K562 (cell line): ENCODE measurements at regions not wholly inside any gene's neighbourhood (a gene's known extent, or its start where the extent isn't known, plus 50 kb on each side); places are given as distances from the start of the nearest gene placed in this dataset.

ENCODE experiments used
- ATAC-seq: fragments of 200-7000 bp; cut with Tn5 transposase; 3 replicates; pipeline ENCODE4 v1.9.1; 2020; ENCODE audit warnings: moderate library complexity
- BruUV-seq: library from RNA; stranded (reverse); fragments of 400-500 nt; replicated peaks from 2 replicates; lab custom pipeline; 2021; lab: Mats Ljungman, UMichigan
- CTCF ChIA-PET: fragments of 300-600 bp; formaldehyde crosslinking; extraction: SDS; loops from one replicate; lab custom pipeline; 2021; ENCODE audit warnings: low intra/inter-chr PET ratio; lab: Yijun Ruan, JAX
- POLR2A ChIA-PET: fragments of 300-600, 350-650 bp; sonication (Branson Sonifier 250); formaldehyde crosslinking; extraction: SDS; loops from one replicate; lab custom pipeline; 2021; ENCODE audit warnings: antibody characterized with exemption, inconsistent platforms; lab: Yijun Ruan, JAX
- DNase-seq, 4 experiments: peaks; one replicate each; pipeline versions ENCODE4 v3.0.0 to v3.0.0-alpha.2; 2011 to 2018; ENCODE audit warnings: low spot score in 3 of 4, mixed read lengths in 3 of 4; ENCODE audit errors: extremely low read depth in 1 of 4
- FAIRE-seq: peaks from 2 replicates; lab custom pipeline; 2011; peaks lifted over from hg19 to GRCh38; lab: Jason Lieb, UNC
- H2AFZ ChIP-seq: 2 replicates; pipeline ENCODE4 v1.6.0; 2011; ENCODE audit warnings: low read depth, low read length, control low read depth, inconsistent platforms
- H3K27ac ChIP-seq: fragments of 200-600 bp; 3 replicates; pipeline ENCODE4 v1.8.0; 2011; ENCODE audit warnings: low read depth, mild to moderate bottlenecking, control low read depth, inconsistent platforms, low read length, moderate library complexity, mixed read lengths; ENCODE audit errors: extremely low read depth
- H3K27me3 ChIP-seq, 2 experiments: fragments of 300-600 bp in 1 of 2; 2 replicates in 1 of 2; 3 replicates in 1 of 2; pipeline versions ENCODE4 v1.6.0 to v1.8.0; 2011; ENCODE audit warnings: inconsistent platforms in 2 of 2, low read length in 2 of 2, mild to moderate bottlenecking in 1 of 2, mixed read lengths in 1 of 2, moderate library complexity in 1 of 2; ENCODE audit not compliant: control insufficient read depth in 2 of 2, insufficient read depth in 2 of 2
- H3K36me3 ChIP-seq: fragments of 300-600 bp; 3 replicates; pipeline ENCODE4 v1.8.0; 2011; ENCODE audit warnings: mild to moderate bottlenecking, low read length, inconsistent platforms; ENCODE audit not compliant: control insufficient read depth, insufficient read depth
- H3K4me1 ChIP-seq, 2 experiments: fragments of 200-600 bp in 1 of 2; replicated peaks in 1 of 2; 2 replicates in 1 of 2; 3 replicates in 1 of 2; pipeline versions ENCODE4 v1.5.1 to v1.8.0; 2011; ENCODE audit warnings: inconsistent platforms in 2 of 2, low read length in 2 of 2, mild to moderate bottlenecking in 1 of 2, mixed read lengths in 1 of 2, moderate library complexity in 1 of 2; ENCODE audit not compliant: control insufficient read depth in 2 of 2, insufficient read depth in 2 of 2
- H3K4me2 ChIP-seq: 2 replicates; pipeline ENCODE4 v1.6.1; 2011; ENCODE audit warnings: low read length, control low read depth, inconsistent platforms, mixed read lengths; ENCODE audit not compliant: insufficient read depth
- H3K4me3 ChIP-seq: fragments of 200-600 bp; sonication (generic), shearing (Covaris generic); 2 replicates; pipeline ENCODE4 v1.5.1; 2016; ENCODE audit warnings: control low read depth, inconsistent platforms
- H3K79me2 ChIP-seq: fragments of 200-600 bp; 3 replicates; pipeline ENCODE4 v1.8.0; 2011; ENCODE audit warnings: low read length, inconsistent platforms; ENCODE audit not compliant: control insufficient read depth, insufficient read depth
- H3K9ac ChIP-seq, 2 experiments: 2 replicates each; pipeline versions ENCODE4 v1.6.0 to v1.6.1; 2011; ENCODE audit warnings: low read depth in 2 of 2, low read length in 2 of 2, control low read depth in 1 of 2, inconsistent platforms in 1 of 2, mild to moderate bottlenecking in 1 of 2, mixed read lengths in 1 of 2; ENCODE audit not compliant: insufficient read depth in 1 of 2
- H3K9me1 ChIP-seq: one replicate; pipeline ENCODE4 v1.6.0; 2011; ENCODE audit warnings: inconsistent platforms, mild to moderate bottlenecking, low read length, moderate library complexity; ENCODE audit not compliant: control insufficient read depth, insufficient read depth
- H3K9me3 ChIP-seq: replicated peaks from 2 replicates; pipeline ENCODE4 v1.5.1; 2011; ENCODE audit warnings: low read depth, low read length, inconsistent platforms; ENCODE audit not compliant: control insufficient read depth, insufficient read depth
- H4K20me1 ChIP-seq: replicated peaks from 2 replicates; pipeline ENCODE4 v1.6.1; 2011; ENCODE audit warnings: low read length, inconsistent platforms, mixed read lengths; ENCODE audit not compliant: control insufficient read depth, insufficient read depth
- HDAC2 ChIP-seq: fragments of 450-650 bp; IDR thresholded peaks from 2 replicates; pipeline ENCODE4 v1.6.1; 2016; ENCODE audit warnings: mild to moderate bottlenecking
- SMAD1 ChIP-seq: fragments of 150-350 bp; IDR thresholded peaks from 2 replicates; pipeline ENCODE4 v1.6.1; 2014; ENCODE audit warnings: low read length, low read depth; ENCODE audit not compliant: partially characterized antibody
- WGBS: fragments of 100-300 bp; shearing (Covaris generic); methylation state at CpG from one replicate; pipeline ENCODE4 v1.1.6; 2016; ENCODE audit warnings: low coverage, mixed read lengths; ENCODE audit not compliant: insufficient coverage; ENCODE audit errors: missing lambda C conversion rate; 5-methylcytosine and 5-hydroxymethylcytosine counted together
- in situ Hi-C: fragments of 300-500 bp; cut with MboI; formaldehyde crosslinking; loops from 4 replicates; pipeline ENCODE4 v1.15.0; 2018; ENCODE audit warnings: inconsistent platforms, mixed read lengths
- intact Hi-C: fragments of 100-400 bp; cut with micrococcal nuclease; formaldehyde crosslinking; loops from 2 replicates; pipeline ENCODE4 v1.14.2; 2022
- TF ChIP-seq, protein P1 (sequence below), 2 experiments: fragments of 450-650 bp in 1 of 2; sonication (generic) in 1 of 2; formaldehyde crosslinking in 1 of 2; IDR thresholded peaks; 2 replicates each; pipeline versions ENCODE4 v1.7.1 to v1.9.0; 2016 to 2022; ENCODE audit warnings: inconsistent platforms in 1 of 2, mild to moderate bottlenecking in 1 of 2, missing genetic modification reagents in 1 of 2

DNA sequence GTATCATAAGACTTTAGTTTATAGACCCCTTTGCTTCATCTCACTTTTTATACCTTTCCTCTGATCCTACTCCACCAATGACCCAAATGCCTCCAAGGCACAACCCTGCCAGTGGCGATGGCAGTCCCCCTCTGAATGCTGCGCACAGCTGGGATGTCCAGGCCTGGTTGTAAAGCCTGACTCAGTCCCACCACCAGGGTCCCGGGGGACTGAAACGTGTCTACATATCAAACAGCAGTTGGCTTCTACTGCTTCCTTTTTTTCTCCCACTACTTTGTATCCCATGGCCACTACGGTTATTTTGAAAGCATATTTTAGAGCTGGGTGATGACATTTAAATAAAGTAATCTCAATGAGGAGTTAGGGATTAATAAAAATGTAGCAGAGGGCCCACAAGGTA, 329.8 kb upstream of the PSMD7 start:
- DNase-seq (no peak), FAIRE-seq (no peak), ATAC-seq (no peak)
- no peaks in the 10 kb centered on the region for H3K36me3 ChIP-seq
- H3K9ac ChIP-seq = no peak overlapping the region
- TF ChIP-seq SMAD1 = no peak
- TF ChIP-seq HDAC2 = no peak
- no peaks in the 10 kb centered on the region; the same call in 1 of the 2 replicates for H4K20me1 ChIP-seq
- no peak overlapping the region for H3K4me2 ChIP-seq
- H3K9me1 ChIP-seq = no peaks in the 10 kb centered on the region
- no peaks in the 10 kb centered on the region for H3K27me3 ChIP-seq
- ChIA-PET CTCF (no interaction called here), POLR2A (no interaction called here)
- intact Hi-C loops = no loop called here
- H2AFZ ChIP-seq = no peak overlapping the region
- no peaks in the 10 kb centered on the region for H3K79me2 ChIP-seq
- no TSS peak for BruUV-seq
- H3K4me1 ChIP-seq = no peaks in the 10 kb centered on the region
- WGBS = 0% methylated on average over 5 of the region's 5 CpGs
- H3K9me3 ChIP-seq = no peaks in the 10 kb centered on the region
- in situ Hi-C loops = no loop called here
- no peak overlapping the region for H3K4me3 ChIP-seq
- no peak overlapping the region for H3K27ac ChIP-seq

DNA sequence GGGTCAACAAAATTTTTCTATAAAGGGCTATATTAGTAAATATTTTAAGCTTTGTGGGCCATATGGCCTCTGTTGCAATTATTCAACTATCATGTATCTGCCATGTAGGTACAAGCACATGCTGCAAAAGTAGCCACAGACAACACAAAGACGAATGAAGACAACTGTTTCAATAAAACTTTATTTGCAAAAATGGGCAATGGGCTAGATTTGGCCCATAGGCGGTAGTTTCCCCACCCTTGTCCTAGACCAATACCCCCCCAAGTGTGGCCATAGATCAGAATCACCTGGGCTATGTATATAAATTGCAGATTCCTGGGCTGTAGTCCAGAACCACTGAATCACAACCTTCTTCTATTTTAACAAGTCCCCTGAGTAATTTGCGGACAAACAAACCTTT, 331.0 kb upstream of the PSMD7 start:
- H3K36me3 ChIP-seq = no peaks in the 10 kb centered on the region
- DNase-seq (no peak), ATAC-seq (no peak), FAIRE-seq (no peak)
- intact Hi-C loops = no loop called here
- H3K27me3 ChIP-seq = no peaks in the 10 kb centered on the region
- no peak overlapping the region for H2AFZ ChIP-seq
- no peaks in the 10 kb centered on the region; the same call in 1 of the 2 replicates for H4K20me1 ChIP-seq
- H3K27ac ChIP-seq = no peak overlapping the region
- no peak overlapping the region for H3K4me2 ChIP-seq
- ChIA-PET CTCF (no interaction called here), POLR2A (no interaction called here)
- in situ Hi-C loops = no loop called here
- WGBS = 0% methylated on average over 3 of the region's 3 CpGs
- H3K79me2 ChIP-seq = no peaks in the 10 kb centered on the region
- H3K4me1 ChIP-seq = no peaks in the 10 kb centered on the region
- H3K4me3 ChIP-seq = no peak overlapping the region
- BruUV-seq = no TSS peak
- no peaks in the 10 kb centered on the region for H3K9me3 ChIP-seq
- H3K9me1 ChIP-seq = no peaks in the 10 kb centered on the region
- no peak overlapping the region for H3K9ac ChIP-seq
- TF ChIP-seq, protein P1, sequence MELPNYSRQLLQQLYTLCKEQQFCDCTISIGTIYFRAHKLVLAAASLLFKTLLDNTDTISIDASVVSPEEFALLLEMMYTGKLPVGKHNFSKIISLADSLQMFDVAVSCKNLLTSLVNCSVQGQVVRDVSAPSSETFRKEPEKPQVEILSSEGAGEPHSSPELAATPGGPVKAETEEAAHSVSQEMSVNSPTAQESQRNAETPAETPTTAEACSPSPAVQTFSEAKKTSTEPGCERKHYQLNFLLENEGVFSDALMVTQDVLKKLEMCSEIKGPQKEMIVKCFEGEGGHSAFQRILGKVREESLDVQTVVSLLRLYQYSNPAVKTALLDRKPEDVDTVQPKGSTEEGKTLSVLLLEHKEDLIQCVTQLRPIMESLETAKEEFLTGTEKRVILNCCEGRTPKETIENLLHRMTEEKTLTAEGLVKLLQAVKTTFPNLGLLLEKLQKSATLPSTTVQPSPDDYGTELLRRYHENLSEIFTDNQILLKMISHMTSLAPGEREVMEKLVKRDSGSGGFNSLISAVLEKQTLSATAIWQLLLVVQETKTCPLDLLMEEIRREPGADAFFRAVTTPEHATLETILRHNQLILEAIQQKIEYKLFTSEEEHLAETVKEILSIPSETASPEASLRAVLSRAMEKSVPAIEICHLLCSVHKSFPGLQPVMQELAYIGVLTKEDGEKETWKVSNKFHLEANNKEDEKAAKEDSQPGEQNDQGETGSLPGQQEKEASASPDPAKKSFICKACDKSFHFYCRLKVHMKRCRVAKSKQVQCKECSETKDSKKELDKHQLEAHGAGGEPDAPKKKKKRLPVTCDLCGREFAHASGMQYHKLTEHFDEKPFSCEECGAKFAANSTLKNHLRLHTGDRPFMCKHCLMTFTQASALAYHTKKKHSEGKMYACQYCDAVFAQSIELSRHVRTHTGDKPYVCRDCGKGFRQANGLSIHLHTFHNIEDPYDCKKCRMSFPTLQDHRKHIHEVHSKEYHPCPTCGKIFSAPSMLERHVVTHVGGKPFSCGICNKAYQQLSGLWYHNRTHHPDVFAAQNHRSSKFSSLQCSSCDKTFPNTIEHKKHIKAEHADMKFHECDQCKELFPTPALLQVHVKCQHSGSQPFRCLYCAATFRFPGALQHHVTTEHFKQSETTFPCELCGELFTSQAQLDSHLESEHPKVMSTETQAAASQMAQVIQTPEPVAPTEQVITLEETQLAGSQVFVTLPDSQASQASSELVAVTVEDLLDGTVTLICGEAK (IDR thresholded peaks at IDR 0.05) = peak; percentile 76
- TF ChIP-seq, protein P1 (CRISPR knock-in tag; IDR thresholded peaks at IDR 0.05) = no peak
